IMR-90 (cell line): ENCODE measurements at regions not wholly inside any gene's neighbourhood (a gene's known extent, or its start where the extent isn't known, plus 50 kb on each side); places are given as distances from the start of the nearest gene placed in this dataset.

Experiments
- ATAC-seq: fragments of 200-7000 bp; cut with Tn5 transposase; 2 replicates; pipeline ENCODE4 v1.9.1; 2020; ENCODE audit warnings: low read depth, mild to moderate bottlenecking, moderate library complexity
- BruUV-seq: library from RNA; stranded (reverse); fragments of 400-500 nt; replicated peaks from 2 replicates; lab custom pipeline; 2021; lab: Mats Ljungman, UMichigan
- CTCF ChIA-PET: fragments of 300-600 bp; formaldehyde crosslinking; extraction: SDS; loops from one replicate; lab custom pipeline; 2021; ENCODE audit warnings: antibody characterized with exemption; lab: Yijun Ruan, JAX
- POLR2A ChIA-PET: fragments of 300-600 bp; sonication (Branson Sonifier 250); formaldehyde crosslinking; loops from one replicate; lab custom pipeline; 2022; ENCODE audit warnings: antibody characterized with exemption; ENCODE audit not compliant: unreplicated experiment; lab: Charles Lee
- DNase-seq: peaks from one replicate; pipeline ENCODE4 v3.0.0; 2013
- H2AFZ ChIP-seq: replicated peaks from 2 replicates; pipeline ENCODE3; 2013; ENCODE audit warnings: low read length, mild to moderate bottlenecking; ENCODE audit not compliant: poor library complexity
- H2AK5ac ChIP-seq: 2 replicates; pipeline ENCODE4 v1.6.1; 2013; ENCODE audit warnings: low read depth, low read length, inconsistent platforms
- H2AK9ac ChIP-seq: replicated peaks from 2 replicates; pipeline ENCODE3; 2013; ENCODE audit warnings: mild to moderate bottlenecking, low read depth, low read length, moderate library complexity; ENCODE audit not compliant: poor library complexity
- H2BK120ac ChIP-seq: 2 replicates; pipeline ENCODE4 v1.6.1; 2013; ENCODE audit warnings: low read depth, low read length, inconsistent platforms
- H2BK15ac ChIP-seq: 3 replicates; pipeline ENCODE4 v1.6.1; 2013; ENCODE audit warnings: low read depth, low read length, inconsistent platforms
- H2BK20ac ChIP-seq: 2 replicates; pipeline ENCODE4 v1.6.1; 2013; ENCODE audit warnings: low read depth, mild to moderate bottlenecking, inconsistent platforms, low read length, moderate library complexity
- H2BK5ac ChIP-seq: 2 replicates; pipeline ENCODE4 v1.6.1; 2013; ENCODE audit warnings: mild to moderate bottlenecking, low read depth, low read length, inconsistent platforms; ENCODE audit not compliant: poor library complexity, severe bottlenecking
- H3K14ac ChIP-seq: replicated peaks from 2 replicates; pipeline ENCODE4 v1.6.1; 2013; ENCODE audit warnings: low read depth, low read length, inconsistent platforms
- H3K18ac ChIP-seq: 2 replicates; pipeline ENCODE4 v1.6.1; 2013; ENCODE audit warnings: low read depth, low read length, control low read depth
- H3K23ac ChIP-seq: 2 replicates; pipeline ENCODE4 v1.6.1; 2013; ENCODE audit warnings: low read depth, low read length, inconsistent platforms
- H3K27ac ChIP-seq: 2 replicates; pipeline ENCODE4 v1.5.1; 2013; ENCODE audit warnings: mild to moderate bottlenecking, control low read depth, low read length; ENCODE audit not compliant: insufficient read depth
- H3K27me3 ChIP-seq: 2 replicates; pipeline ENCODE4 v1.6.1; 2013; ENCODE audit warnings: low read length; ENCODE audit not compliant: control insufficient read depth, insufficient read depth
- H3K36me3 ChIP-seq: 2 replicates; pipeline ENCODE4 v1.6.1; 2013; ENCODE audit warnings: low read length, mixed read lengths; ENCODE audit not compliant: control insufficient read depth, insufficient read depth
- H3K4ac ChIP-seq: 2 replicates; pipeline ENCODE4 v1.6.1; 2013; ENCODE audit warnings: low read depth, low read length, inconsistent platforms
- H3K4me1 ChIP-seq: 2 replicates; pipeline ENCODE4 v1.6.1; 2013; ENCODE audit warnings: low read length, mixed read lengths; ENCODE audit not compliant: control insufficient read depth, insufficient read depth
- H3K4me2 ChIP-seq: 2 replicates; pipeline ENCODE4 v1.6.1; 2013; ENCODE audit warnings: low read depth, mild to moderate bottlenecking, control low read depth, low read length, moderate library complexity
- H3K4me3 ChIP-seq: 2 replicates; pipeline ENCODE4 v1.5.1; 2013; ENCODE audit warnings: low read depth, mild to moderate bottlenecking, control low read depth, low read length, moderate library complexity; ENCODE audit not compliant: insufficient read depth
- H3K56ac ChIP-seq: 2 replicates; pipeline ENCODE4 v1.6.1; 2013; ENCODE audit warnings: low read length, inconsistent platforms; ENCODE audit not compliant: insufficient read depth; ENCODE audit errors: extremely low read depth
- H3K79me1 ChIP-seq, 2 experiments: 2 replicates each; pipeline ENCODE4 v1.6.1; 2013; ENCODE audit warnings: low read length in 2 of 2, inconsistent platforms in 1 of 2, low read depth in 1 of 2
- H3K9ac ChIP-seq: 2 replicates; pipeline ENCODE4 v1.6.1; 2013; ENCODE audit warnings: low read depth, low read length, control low read depth
- H3K9me1 ChIP-seq: 2 replicates; pipeline ENCODE4 v1.6.1; 2013; ENCODE audit warnings: low read length, inconsistent platforms; ENCODE audit not compliant: insufficient read depth
- H3K9me3 ChIP-seq: 2 replicates; pipeline ENCODE4 v1.6.1; 2013; ENCODE audit warnings: low read length; ENCODE audit not compliant: control insufficient read depth, insufficient read depth
- H4K20me1 ChIP-seq: 2 replicates; pipeline ENCODE4 v1.6.1; 2013; ENCODE audit warnings: low read length, inconsistent platforms; ENCODE audit not compliant: insufficient read depth
- H4K5ac ChIP-seq: 2 replicates; pipeline ENCODE4 v1.6.1; 2013; ENCODE audit warnings: mild to moderate bottlenecking, low read depth, low read length, control low read depth
- H4K8ac ChIP-seq, 2 experiments: 2 replicates each; pipeline ENCODE4 v1.6.1; 2013; ENCODE audit warnings: low read depth in 2 of 2, low read length in 2 of 2, control low read depth in 1 of 2, inconsistent platforms in 1 of 2
- H4K91ac ChIP-seq: 2 replicates; pipeline ENCODE4 v1.6.1; 2013; ENCODE audit warnings: low read depth, low read length, inconsistent platforms; ENCODE audit not compliant: insufficient read depth
- CHD1 ChIP-seq: IDR thresholded peaks from 2 replicates; pipeline ENCODE4 v1.6.1; 2012; ENCODE audit warnings: low read depth, low read length, improper control_type of control experiment
- SMC3 ChIP-seq: fragments of 150-350 bp; IDR thresholded peaks from 2 replicates; pipeline ENCODE4 v1.6.1; 2016; ENCODE audit warnings: low read depth, mild to moderate bottlenecking, antibody characterized with exemption, low read length, moderate library complexity
- WGBS, 2 experiments: methylation state at CpG; one replicate each; pipeline versions ENCODE4 v1.1.5 to v1.1.7; 2013; ENCODE audit warnings: missing lambda C conversion rate in 2 of 2; ENCODE audit not compliant: insufficient read length in 1 of 2; ENCODE audit errors: extremely low coverage in 2 of 2; 5-methylcytosine and 5-hydroxymethylcytosine counted together
- dilution Hi-C: fragments of 300-500 bp; cut with HindIII; formaldehyde crosslinking; loops from one replicate; pipeline ENCODE4 v1.14.3; 2018; ENCODE audit warnings: low sequenced_read_pairs; ENCODE audit not compliant: unreplicated experiment
- in situ Hi-C: fragments of 300-500 bp; cut with MboI; formaldehyde crosslinking; loops from 3 replicates; pipeline ENCODE4 v1.14.3; 2019; ENCODE audit warnings: low sequenced_read_pairs, inconsistent platforms, mixed read lengths
- intact Hi-C: fragments of 100-400 bp; cut with micrococcal nuclease; formaldehyde crosslinking; loops from 2 replicates; pipeline ENCODE4 v1.10.0; 2022
- TF ChIP-seq, protein P1 (sequence below): conservative IDR thresholded peaks from 2 replicates; pipeline ENCODE4 v1.5.1; 2012; ENCODE audit warnings: mild to moderate bottlenecking, low read depth, low read length, improper control_type of control experiment

GRCh38 chr5:116961021-116961420 is 386.4 kb upstream of the SEMA6A start:
- H3K14ac ChIP-seq, result no peak overlapping the region
- no peaks in the 10 kb centered on the region for H3K27me3 ChIP-seq
- no peak overlapping the region for H2BK15ac ChIP-seq
- H2BK120ac ChIP-seq, result no peak overlapping the region
- H3K27ac ChIP-seq, result no peak overlapping the region
- H3K9me3 ChIP-seq, result peaks cover 3% of the 10 kb centered on the region; the same call in 1 of the 2 replicates
- H3K56ac ChIP-seq, result no peak overlapping the region
- no peaks in the 10 kb centered on the region for H3K79me1 ChIP-seq
- H4K91ac ChIP-seq, result no peak overlapping the region
- H2AK9ac ChIP-seq, result no peak overlapping the region
- no peak overlapping the region for H3K18ac ChIP-seq
- no peak for ATAC-seq
- DNase-seq, result no peak
- no peaks in the 10 kb centered on the region for H3K36me3 ChIP-seq
- no peaks in the 10 kb centered on the region for H3K9me1 ChIP-seq
- no peak overlapping the region for H3K4ac ChIP-seq
- H2BK20ac ChIP-seq, result no peak overlapping the region
- POLR2A ChIA-PET, result no interaction called here
- H2AFZ ChIP-seq, result no peak overlapping the region
- no peaks in the 10 kb centered on the region for H3K4me1 ChIP-seq
- CTCF ChIA-PET, result no interaction called here
- in situ Hi-C loops, result no loop called here
- H3K9ac ChIP-seq, result no peak overlapping the region
- intact Hi-C loops, result no loop called here
- H3K23ac ChIP-seq, result no peak overlapping the region
- no peaks in the 10 kb centered on the region for H4K20me1 ChIP-seq
- H4K8ac ChIP-seq, result no peak overlapping the region
- no peak overlapping the region for H3K4me2 ChIP-seq
- no TSS peak for BruUV-seq
- no peak for TF ChIP-seq CHD1
- TF ChIP-seq SMC3, result no peak
- TF ChIP-seq, protein P1, sequence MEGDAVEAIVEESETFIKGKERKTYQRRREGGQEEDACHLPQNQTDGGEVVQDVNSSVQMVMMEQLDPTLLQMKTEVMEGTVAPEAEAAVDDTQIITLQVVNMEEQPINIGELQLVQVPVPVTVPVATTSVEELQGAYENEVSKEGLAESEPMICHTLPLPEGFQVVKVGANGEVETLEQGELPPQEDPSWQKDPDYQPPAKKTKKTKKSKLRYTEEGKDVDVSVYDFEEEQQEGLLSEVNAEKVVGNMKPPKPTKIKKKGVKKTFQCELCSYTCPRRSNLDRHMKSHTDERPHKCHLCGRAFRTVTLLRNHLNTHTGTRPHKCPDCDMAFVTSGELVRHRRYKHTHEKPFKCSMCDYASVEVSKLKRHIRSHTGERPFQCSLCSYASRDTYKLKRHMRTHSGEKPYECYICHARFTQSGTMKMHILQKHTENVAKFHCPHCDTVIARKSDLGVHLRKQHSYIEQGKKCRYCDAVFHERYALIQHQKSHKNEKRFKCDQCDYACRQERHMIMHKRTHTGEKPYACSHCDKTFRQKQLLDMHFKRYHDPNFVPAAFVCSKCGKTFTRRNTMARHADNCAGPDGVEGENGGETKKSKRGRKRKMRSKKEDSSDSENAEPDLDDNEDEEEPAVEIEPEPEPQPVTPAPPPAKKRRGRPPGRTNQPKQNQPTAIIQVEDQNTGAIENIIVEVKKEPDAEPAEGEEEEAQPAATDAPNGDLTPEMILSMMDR, result no peak
- no peak overlapping the region for H4K5ac ChIP-seq
- WGBS, 2 experiments, result no CpG with 5 or more reads among the region's 4 CpGs
- no peak overlapping the region for H2BK5ac ChIP-seq
- no peak overlapping the region for H2AK5ac ChIP-seq
- H3K4me3 ChIP-seq, result no peak overlapping the region
- dilution Hi-C loops, result no loop called here
